Neural cell (in vitro differentiated cells): ENCODE measurements at regions not wholly inside any gene's neighbourhood (a gene's known extent, or its start where the extent isn't known, plus 50 kb on each side); places are given as distances from the start of the nearest gene placed in this dataset.

ENCODE experiments used
- EZH2 ChIP-seq: fragments of 200-600, 300-800 bp; shearing (Covaris generic), sonication (generic); IDR thresholded peaks from 2 replicates; pipeline ENCODE4 v1.6.1; 2014; ENCODE audit warnings: antibody characterized with exemption, low read length, borderline replicate concordance, mild to moderate bottlenecking; ENCODE audit not compliant: insufficient read depth, poor library complexity, severe bottlenecking
- TF ChIP-seq, protein P1 (sequence below): fragments of 450-650 bp; IDR thresholded peaks from 2 replicates; pipeline ENCODE4 v1.5.1; 2014; ENCODE audit warnings: antibody characterized with exemption, mild to moderate bottlenecking, moderate library complexity; ENCODE audit not compliant: poor library complexity, severe bottlenecking
- TF ChIP-seq, protein P2 (sequence below): IDR thresholded peaks from 2 replicates; pipeline ENCODE4 v1.6.1; 2012; ENCODE audit warnings: borderline replicate concordance

GRCh38 chr18:56148373-56148772, 490.0 kb downstream of the TXNL1 start:
- no peak for TF ChIP-seq EZH2
- TF ChIP-seq, protein P1, sequence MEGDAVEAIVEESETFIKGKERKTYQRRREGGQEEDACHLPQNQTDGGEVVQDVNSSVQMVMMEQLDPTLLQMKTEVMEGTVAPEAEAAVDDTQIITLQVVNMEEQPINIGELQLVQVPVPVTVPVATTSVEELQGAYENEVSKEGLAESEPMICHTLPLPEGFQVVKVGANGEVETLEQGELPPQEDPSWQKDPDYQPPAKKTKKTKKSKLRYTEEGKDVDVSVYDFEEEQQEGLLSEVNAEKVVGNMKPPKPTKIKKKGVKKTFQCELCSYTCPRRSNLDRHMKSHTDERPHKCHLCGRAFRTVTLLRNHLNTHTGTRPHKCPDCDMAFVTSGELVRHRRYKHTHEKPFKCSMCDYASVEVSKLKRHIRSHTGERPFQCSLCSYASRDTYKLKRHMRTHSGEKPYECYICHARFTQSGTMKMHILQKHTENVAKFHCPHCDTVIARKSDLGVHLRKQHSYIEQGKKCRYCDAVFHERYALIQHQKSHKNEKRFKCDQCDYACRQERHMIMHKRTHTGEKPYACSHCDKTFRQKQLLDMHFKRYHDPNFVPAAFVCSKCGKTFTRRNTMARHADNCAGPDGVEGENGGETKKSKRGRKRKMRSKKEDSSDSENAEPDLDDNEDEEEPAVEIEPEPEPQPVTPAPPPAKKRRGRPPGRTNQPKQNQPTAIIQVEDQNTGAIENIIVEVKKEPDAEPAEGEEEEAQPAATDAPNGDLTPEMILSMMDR = no peak
- TF ChIP-seq, protein P2, sequence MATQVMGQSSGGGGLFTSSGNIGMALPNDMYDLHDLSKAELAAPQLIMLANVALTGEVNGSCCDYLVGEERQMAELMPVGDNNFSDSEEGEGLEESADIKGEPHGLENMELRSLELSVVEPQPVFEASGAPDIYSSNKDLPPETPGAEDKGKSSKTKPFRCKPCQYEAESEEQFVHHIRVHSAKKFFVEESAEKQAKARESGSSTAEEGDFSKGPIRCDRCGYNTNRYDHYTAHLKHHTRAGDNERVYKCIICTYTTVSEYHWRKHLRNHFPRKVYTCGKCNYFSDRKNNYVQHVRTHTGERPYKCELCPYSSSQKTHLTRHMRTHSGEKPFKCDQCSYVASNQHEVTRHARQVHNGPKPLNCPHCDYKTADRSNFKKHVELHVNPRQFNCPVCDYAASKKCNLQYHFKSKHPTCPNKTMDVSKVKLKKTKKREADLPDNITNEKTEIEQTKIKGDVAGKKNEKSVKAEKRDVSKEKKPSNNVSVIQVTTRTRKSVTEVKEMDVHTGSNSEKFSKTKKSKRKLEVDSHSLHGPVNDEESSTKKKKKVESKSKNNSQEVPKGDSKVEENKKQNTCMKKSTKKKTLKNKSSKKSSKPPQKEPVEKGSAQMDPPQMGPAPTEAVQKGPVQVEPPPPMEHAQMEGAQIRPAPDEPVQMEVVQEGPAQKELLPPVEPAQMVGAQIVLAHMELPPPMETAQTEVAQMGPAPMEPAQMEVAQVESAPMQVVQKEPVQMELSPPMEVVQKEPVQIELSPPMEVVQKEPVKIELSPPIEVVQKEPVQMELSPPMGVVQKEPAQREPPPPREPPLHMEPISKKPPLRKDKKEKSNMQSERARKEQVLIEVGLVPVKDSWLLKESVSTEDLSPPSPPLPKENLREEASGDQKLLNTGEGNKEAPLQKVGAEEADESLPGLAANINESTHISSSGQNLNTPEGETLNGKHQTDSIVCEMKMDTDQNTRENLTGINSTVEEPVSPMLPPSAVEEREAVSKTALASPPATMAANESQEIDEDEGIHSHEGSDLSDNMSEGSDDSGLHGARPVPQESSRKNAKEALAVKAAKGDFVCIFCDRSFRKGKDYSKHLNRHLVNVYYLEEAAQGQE = no peak
